Stimulated activated naive B cell treated with anti-CD40 and anti-IgM and Interleukin-4, amounts not matched to agents 10 μg/mL and 1 μg/mL and 100 μg/mL, for 72 hours (primary cell): ENCODE measurements at regions not wholly inside any gene's neighbourhood (a gene's known extent, or its start where the extent isn't known, plus 50 kb on each side); places are given as distances from the start of the nearest gene placed in this dataset.

ENCODE experiments used
- ATAC-seq, 2 donors: fragments of 150-1000 bp; cut with Tn5 transposase; replicated peaks; 2 replicates each; pipeline ENCODE4 v1.10.0; 2021; ENCODE audit warnings: moderate library complexity in 1 of 2
- DNase-seq: peaks from one replicate; pipeline ENCODE4 v3.0.0; 2021
- H3K27ac Mint-ChIP-seq: one replicate; pipeline ENCODE4 v1.8.0; 2022; ENCODE audit warnings: mild to moderate bottlenecking, mixed read lengths
- H3K27me3 Mint-ChIP-seq, 2 donors: one replicate each; pipeline ENCODE4 v1.8.0; 2022; ENCODE audit warnings: mixed read lengths in 2 of 2
- H3K36me3 Mint-ChIP-seq, 2 donors: one replicate each; pipeline ENCODE4 v1.8.0; 2022; ENCODE audit warnings: mixed read lengths in 2 of 2, mild to moderate bottlenecking in 1 of 2
- H3K4me1 Mint-ChIP-seq, 2 donors: one replicate each; pipeline ENCODE4 v1.8.0; 2022; ENCODE audit warnings: mixed read lengths in 2 of 2, mild to moderate bottlenecking in 1 of 2
- H3K4me3 Mint-ChIP-seq, 2 donors: one replicate each; pipeline ENCODE4 v1.8.0; 2022; ENCODE audit warnings: mild to moderate bottlenecking in 2 of 2, mixed read lengths in 2 of 2, moderate library complexity in 1 of 2
- H3K9me3 Mint-ChIP-seq, 2 donors: one replicate each; pipeline ENCODE4 v1.8.0; 2022; ENCODE audit warnings: mixed read lengths in 2 of 2, mild to moderate bottlenecking in 1 of 2

DNA sequence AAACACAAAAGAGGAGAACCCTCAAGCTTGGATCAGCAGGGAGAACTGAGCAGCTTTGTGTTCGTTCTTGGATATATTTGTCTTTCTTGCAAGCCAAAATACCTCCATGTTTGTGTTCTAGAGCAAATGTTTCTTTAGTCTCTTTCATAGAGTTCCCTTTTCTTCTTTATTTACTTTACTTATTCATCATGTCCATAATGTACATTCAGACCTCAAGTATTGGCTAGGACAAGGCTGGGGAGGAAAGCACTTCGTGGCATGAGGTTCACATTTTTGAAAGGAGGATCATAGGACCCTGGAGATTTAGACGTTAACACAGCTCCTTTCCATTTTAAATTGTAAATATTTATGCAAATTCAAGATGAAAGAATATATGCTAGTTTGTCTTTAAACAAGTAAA, 590.2 kb upstream of the MEF2C start:
- Mint-ChIP-seq H3K36me3 (peaks cover 4 to 6% of the 10 kb centered on the region in 2 donors), H3K27ac (no peak overlapping the region), H3K27me3 (no peaks in the 10 kb centered on the region), H3K4me1 (peaks cover 0 to 6% of the 10 kb centered on the region in 2 donors), H3K9me3 (peaks cover 0 to 4% of the 10 kb centered on the region in 2 donors), H3K4me3 (no peak overlapping the region)
- DNase-seq: no peak
- no peak for ATAC-seq

DNA sequence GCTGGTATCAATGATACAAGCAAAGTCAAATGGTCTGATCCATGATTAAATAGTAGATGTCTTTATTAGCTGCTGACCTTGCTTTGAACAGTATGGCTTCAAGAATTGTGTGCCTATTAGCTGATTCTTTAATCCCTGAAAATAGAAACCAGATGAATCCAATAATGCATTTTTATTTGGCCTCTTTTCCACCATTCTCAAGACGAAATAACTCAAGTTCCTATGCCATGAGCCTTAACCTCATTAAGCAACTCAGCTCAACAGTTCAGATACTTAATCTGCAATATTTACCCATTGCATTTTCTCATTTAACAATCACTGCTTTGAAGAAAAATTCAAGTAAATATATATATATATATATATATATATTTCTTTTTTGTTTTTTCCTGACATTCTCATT, 588.6 kb upstream of the MEF2C start:
- Mint-ChIP-seq H3K27me3 (no peaks in the 10 kb centered on the region), H3K4me3 (no peak overlapping the region), H3K27ac (no peak overlapping the region), H3K4me1 (peaks cover 0 to 6% of the 10 kb centered on the region in 2 donors), H3K9me3 (peaks cover 0 to 1% of the 10 kb centered on the region in 2 donors), H3K36me3 (peaks cover 4% of the 10 kb centered on the region in 2 donors)
- ATAC-seq (no peak), DNase-seq (no peak)

DNA sequence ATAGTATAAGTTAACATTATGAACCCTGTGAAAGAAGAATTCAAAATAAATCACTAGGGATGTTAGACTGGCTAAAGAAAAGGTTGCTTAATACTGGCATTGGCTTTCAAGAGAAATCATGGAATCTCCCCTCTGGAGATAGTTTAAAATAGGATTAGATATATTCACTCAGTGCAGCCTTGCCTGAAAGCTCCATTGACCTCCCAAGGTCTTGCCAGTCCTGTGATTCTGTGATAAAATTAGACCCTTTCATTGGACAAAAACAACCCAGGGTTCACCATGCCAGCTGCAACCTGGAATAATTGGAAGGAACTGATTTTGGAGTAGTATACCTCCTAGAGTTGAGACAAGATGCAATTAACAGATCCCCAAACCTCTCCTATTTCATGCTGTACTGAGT, 588.1 kb upstream of the MEF2C start:
- no peak for ATAC-seq

DNA sequence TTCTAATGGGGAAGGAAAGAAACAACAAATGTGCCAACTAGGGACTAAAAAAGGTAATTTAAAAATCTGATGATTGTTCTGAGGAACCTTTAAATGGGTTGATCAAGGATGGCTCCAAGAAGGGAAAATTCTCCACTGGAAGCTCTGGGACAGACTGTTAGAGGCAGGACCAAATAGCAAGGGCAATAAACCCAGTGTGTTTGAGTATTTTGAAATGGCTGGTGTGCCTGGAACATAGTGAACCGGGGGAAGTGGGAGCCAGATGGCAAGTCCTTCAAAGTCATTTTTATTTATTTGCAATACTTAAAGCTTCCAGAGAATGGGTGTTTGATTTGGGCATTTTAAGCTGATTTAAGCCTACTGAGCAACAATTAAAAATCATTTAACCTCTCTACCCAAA, 587.7 kb upstream of the MEF2C start:
- Mint-ChIP-seq H3K27me3 (no peaks in the 10 kb centered on the region), H3K27ac (no peak overlapping the region), H3K36me3 (peaks cover 4% of the 10 kb centered on the region in 2 donors), H3K4me3 (no peak overlapping the region), H3K9me3 (peaks cover 0 to 1% of the 10 kb centered on the region in 2 donors), H3K4me1 (no peaks in the 10 kb centered on the region)
- ATAC-seq (no peak), DNase-seq (no peak)

More for the DNA sequence above, 588.1 kb upstream of the MEF2C start:
- Mint-ChIP-seq H3K4me1 (peaks cover 0 to 3% of the 10 kb centered on the region in 2 donors), H3K27ac (no peak overlapping the region), H3K27me3 (no peaks in the 10 kb centered on the region), H3K9me3 (peaks cover 0 to 1% of the 10 kb centered on the region in 2 donors), H3K4me3 (no peak overlapping the region), H3K36me3 (peaks cover 4% of the 10 kb centered on the region in 2 donors)
- no peak for DNase-seq

DNA sequence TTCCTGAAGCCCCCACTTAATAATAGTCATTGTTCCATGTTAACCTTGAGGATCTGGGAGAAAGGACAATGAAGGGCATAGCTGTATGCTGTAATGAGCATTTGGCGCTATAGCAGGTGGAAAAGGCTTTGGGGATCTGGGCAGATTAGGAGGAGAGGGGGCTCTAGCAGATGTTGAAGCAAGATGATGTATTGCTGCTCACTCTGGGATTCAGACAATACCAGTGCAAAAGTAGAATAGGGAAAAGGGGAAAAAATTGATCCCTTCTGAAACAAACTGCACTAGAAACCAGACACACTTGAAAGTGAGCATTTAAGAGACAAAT, 575.3 kb upstream of the MEF2C start:
- ATAC-seq: no peak

DNA sequence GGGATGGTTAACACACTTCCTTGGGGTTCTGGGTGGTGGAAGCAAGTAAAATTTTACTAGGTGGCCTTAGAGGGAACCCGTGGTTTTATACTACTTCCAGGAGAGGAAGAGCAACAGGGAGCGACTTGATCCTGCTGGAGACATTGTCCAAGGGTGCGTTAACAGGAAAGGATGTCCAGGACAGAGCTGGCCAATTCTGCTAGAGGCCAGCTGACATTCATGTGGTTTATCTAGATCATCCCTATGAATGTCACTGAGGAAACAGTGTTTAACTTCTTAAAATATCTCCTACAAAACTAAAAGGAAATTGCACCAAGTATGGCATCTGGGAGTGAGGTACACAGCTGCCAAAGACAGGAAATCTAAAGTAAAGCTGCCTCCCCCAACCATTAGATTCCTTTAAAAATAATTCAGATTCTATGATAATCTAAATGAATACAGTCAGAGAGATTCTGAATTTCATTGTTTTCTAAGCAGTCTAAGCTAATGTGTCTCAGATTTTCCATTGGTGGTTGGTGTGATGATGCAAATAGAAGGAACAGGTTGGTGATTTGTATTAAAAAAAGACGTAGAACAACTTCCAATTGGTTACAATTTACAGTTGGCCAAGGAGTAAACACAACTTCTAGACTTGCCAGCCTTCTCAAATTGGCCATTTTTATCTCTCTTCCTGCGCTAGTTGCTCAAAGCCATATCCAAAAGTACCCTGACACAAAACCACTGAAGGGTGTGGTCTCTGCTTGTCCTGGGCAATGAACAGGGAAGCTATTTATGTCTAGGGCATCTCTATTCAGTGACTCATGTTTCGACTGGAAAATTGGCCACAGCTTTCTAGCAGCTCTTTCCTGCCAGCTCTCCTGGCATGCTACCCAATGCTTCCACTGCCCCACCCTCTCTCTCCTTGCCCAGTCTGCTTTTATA, 574.7 kb upstream of the MEF2C start:
- Mint-ChIP-seq H3K4me3 (peak overlapping the region; percentile 67 to 72), H3K27ac (peak overlapping the region; percentile 96), H3K9me3 (peaks cover 13 to 25% of the 10 kb centered on the region in 2 donors), H3K27me3 (no peaks in the 10 kb centered on the region), H3K4me1 (peaks cover 34 to 46% of the 10 kb centered on the region in 2 donors), H3K36me3 (peaks cover 16 to 31% of the 10 kb centered on the region in 2 donors)
- DNase-seq (no peak), ATAC-seq (peak; percentile 81 to 87)

More for the DNA sequence above, 575.3 kb upstream of the MEF2C start:
- peaks cover 16 to 29% of the 10 kb centered on the region in 2 donors for H3K36me3 Mint-ChIP-seq
- H3K4me1 Mint-ChIP-seq: peaks cover 34 to 45% of the 10 kb centered on the region in 2 donors
- H3K4me3 Mint-ChIP-seq: peak overlapping the region; percentile 49 to 64
- H3K9me3 Mint-ChIP-seq: peaks cover 13 to 24% of the 10 kb centered on the region in 2 donors
- no peaks in the 10 kb centered on the region for H3K27me3 Mint-ChIP-seq
- DNase-seq: no peak
- H3K27ac Mint-ChIP-seq: peak overlapping the region; percentile 96

DNA sequence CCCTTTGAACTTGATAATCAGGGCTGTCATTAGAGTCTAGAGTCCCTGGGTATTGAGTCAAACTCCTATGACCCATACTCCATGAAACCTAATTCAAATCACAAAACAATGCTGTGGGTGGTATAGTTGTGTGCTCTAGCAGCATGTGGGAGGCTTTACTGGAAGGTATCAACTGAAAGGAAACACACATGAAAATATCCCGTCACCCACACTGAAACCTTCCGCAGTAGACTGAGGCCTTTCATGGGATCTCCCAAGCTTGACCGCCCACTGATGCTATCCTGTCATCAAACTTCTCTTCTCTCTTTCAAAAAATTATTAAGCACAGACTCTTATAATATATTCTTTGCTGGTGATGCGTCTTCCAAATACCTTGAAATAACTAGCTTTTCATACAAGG, 569.1 kb upstream of the MEF2C start:
- Mint-ChIP-seq H3K9me3 (peaks cover 13 to 18% of the 10 kb centered on the region in 2 donors), H3K27ac (peak overlapping the region; percentile 91), H3K36me3 (peaks cover 18 to 30% of the 10 kb centered on the region in 2 donors), H3K27me3 (no peaks in the 10 kb centered on the region), H3K4me3 (peak overlapping the region; percentile 10 to 55), H3K4me1 (peaks cover 43 to 79% of the 10 kb centered on the region in 2 donors)
- DNase-seq (peak; percentile 51), ATAC-seq (peak; percentile 94 to 95)

DNA sequence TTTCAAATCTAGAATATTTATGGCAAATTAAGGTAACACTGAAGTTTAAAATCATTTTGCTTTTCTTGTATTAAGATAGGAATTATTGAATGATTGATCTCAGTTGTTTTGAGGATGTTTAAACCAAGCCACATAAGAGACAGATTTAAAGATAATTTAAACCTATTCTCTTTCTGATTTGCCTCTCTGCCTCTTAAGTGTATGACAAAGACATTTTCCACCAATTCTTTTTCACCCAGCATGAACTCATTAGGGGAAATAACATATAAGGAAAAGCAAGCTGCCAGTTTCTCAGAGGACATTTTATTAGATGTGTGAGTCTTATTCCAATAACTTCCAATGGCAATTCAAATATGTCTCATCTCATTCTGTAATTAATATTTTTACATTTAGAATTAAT, 568.3 kb upstream of the MEF2C start:
- peaks cover 43 to 76% of the 10 kb centered on the region in 2 donors for H3K4me1 Mint-ChIP-seq
- peak overlapping the region; percentile 76 for H3K27ac Mint-ChIP-seq
- H3K9me3 Mint-ChIP-seq: peaks cover 13 to 18% of the 10 kb centered on the region in 2 donors
- ATAC-seq: no peak
- H3K4me3 Mint-ChIP-seq: no peak overlapping the region
- H3K27me3 Mint-ChIP-seq: no peaks in the 10 kb centered on the region
- DNase-seq: no peak
- peaks cover 18 to 32% of the 10 kb centered on the region in 2 donors for H3K36me3 Mint-ChIP-seq

DNA sequence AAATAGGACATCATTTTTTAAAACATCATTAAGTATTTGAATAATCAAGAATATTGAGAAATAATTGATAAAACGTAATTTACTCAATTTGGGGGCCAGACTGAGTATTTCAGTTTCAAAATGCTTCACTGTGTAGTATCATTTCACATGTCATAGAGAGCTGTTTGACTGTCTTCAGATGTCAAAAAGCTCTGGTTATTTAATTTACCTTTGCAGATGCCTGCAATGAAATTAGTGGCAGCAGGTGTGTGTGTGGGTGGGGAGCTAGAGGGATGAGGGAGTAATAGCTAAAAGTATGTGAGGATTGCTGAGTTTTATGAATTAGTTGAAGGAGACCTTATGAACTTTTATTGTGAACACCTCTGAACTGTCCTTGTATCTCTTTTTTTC, 567.2 kb upstream of the MEF2C start:
- Mint-ChIP-seq H3K27ac (peak overlapping the region; percentile 90), H3K36me3 (peaks cover 18 to 30% of the 10 kb centered on the region in 2 donors), H3K9me3 (peaks cover 12 to 17% of the 10 kb centered on the region in 2 donors), H3K4me3 (peak overlapping the region in 1 of 2 donors; percentile 26), H3K27me3 (no peaks in the 10 kb centered on the region), H3K4me1 (peaks cover 46 to 84% of the 10 kb centered on the region in 2 donors)
- peak in 1 of 2 donors; percentile 22 for ATAC-seq
- DNase-seq: no peak

DNA sequence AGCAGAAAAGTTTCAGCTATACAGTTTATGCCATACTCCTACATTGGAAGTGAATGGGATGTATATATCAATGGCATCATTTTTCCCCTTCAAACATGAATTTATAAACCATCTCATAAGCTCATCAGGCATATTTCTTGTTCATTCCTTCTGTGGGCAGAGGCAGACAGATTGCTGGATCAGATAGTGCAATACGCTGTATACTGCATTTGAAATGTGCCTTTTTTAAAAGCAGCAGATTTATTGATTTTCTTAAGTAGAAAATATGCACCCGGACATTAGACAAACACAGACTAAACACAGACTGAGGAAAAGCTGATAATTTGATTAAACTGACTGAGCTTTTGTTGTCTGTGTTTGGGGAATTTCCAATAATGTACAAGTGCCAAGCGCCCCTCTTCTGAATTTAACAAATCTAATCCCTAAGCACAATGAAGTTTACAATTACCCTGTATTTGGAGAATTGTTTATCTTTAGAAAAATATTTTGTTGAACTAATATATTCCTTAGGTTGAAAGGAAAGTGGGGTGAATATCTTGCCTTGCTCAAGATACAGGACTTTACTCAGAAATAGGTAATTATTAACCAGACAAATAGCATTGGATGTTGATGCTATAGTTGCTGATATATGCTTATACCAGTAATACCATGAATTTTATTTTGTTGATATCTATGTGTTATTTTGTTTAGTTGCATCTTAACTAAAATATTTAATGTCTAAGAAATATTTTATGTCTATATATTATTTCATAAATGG, 566.6 kb upstream of the MEF2C start:
- Mint-ChIP-seq H3K4me1 (peaks cover 42 to 84% of the 10 kb centered on the region in 2 donors), H3K27ac (peak overlapping the region; percentile 79), H3K9me3 (peaks cover 9 to 12% of the 10 kb centered on the region in 2 donors), H3K36me3 (peaks cover 12 to 24% of the 10 kb centered on the region in 2 donors), H3K4me3 (no peak overlapping the region), H3K27me3 (no peaks in the 10 kb centered on the region)
- ATAC-seq (no peak), DNase-seq (no peak)

DNA sequence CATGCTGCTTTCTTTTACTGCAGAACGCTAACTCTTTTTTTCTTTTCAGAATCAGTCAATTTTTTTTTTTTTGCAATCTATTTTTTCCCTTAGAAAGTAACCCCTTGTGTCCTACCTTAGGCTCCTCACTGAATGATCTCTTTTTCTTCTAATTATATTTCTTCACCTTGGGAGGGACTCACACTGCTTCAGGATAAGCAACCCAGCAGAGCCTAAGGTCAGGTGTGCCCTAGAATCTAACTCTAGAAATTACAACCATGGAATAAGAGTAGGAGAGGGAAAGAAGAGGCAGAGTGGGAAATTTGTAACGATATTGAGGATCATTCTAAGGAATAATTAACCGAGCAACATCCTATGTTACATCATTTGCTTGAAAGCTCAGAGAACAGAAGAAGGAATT, 564.0 kb upstream of the MEF2C start:
- Mint-ChIP-seq H3K27me3 (no peaks in the 10 kb centered on the region), H3K4me3 (peak overlapping the region; percentile 22 to 39), H3K36me3 (peaks cover 3 to 11% of the 10 kb centered on the region in 2 donors), H3K27ac (peak overlapping the region; percentile 88), H3K4me1 (peaks cover 33 to 84% of the 10 kb centered on the region in 2 donors), H3K9me3 (no peaks in the 10 kb centered on the region)
- DNase-seq (no peak), ATAC-seq (no peak)

DNA sequence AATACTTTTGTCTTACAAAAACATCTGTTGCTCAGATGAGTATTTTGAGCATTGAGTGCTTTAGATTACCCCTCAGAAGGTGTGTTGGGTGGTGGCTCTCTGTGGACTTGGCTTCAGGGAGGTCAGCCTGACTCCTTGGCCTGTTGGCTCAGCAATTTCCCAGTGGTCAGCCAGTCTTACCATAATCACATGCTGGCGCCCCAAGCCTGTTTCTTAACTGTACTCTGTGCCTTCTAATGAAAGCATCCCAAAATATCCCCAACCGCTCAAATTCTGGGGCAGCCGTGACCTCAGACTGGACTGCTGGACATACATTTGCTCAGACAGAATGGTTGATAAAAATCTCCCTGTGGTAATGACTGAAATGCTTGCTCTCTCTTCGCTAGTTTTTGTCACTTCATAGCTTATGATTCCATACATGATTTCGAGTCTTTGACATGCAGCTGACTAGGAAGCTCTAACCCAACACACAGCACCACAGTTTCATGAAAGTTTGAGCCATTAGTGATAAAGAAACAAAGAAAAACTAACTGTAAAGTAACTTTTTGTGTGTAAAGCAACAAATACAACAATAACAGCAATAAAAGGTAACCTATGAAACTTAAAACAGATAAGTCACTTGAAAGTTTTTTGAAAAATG, 562.2 kb upstream of the MEF2C start:
- Mint-ChIP-seq H3K4me1 (peaks cover 27 to 80% of the 10 kb centered on the region in 2 donors), H3K36me3 (peaks cover 3 to 7% of the 10 kb centered on the region in 2 donors), H3K27me3 (no peaks in the 10 kb centered on the region), H3K27ac (peak overlapping the region; percentile 93), H3K4me3 (peak overlapping the region; percentile 65 to 67), H3K9me3 (no peaks in the 10 kb centered on the region)
- DNase-seq (no peak), ATAC-seq (peak; percentile 13 to 18)

DNA sequence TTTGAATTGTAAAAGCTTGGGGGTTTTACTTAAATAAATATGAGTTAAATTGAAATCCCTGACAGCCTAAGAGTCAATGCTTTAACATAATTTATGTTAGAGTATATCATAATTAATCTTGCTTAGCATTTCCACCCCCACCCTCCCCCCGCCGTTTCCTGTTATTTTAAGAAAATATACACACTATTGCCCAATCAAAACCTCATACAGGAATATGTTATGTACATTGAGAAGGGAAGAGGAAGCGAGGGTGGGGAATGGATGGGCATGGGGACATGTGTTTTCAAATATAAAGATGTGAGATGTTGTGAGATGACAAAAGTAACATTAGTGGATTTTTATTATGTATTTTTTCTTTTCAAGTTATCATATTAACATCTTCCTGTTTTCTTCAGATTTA, 561.1 kb upstream of the MEF2C start:
- H3K27me3 Mint-ChIP-seq: no peaks in the 10 kb centered on the region

DNA sequence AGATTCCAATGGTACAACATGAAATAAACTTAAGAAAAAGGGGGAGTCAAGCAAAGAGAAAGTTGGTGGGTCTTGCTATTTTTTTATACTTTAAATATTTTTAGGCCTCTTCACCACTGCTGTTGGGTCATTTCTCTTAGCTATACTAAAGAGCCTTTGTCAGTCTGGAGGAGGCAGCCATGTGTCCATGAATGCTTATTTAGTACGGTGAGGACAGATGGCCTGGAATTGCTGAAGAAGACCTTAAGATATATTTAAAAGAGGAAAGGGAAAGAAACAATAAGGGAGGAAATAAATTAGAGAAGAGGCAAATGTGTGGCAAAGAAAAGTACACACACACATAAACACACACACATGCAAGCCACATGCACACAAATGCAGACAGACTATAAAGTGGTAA, 560.5 kb upstream of the MEF2C start:
- Mint-ChIP-seq H3K27ac (peak overlapping the region; percentile 93), H3K36me3 (peaks cover 3 to 5% of the 10 kb centered on the region in 2 donors)
- no peak for DNase-seq

More for the DNA sequence above, 561.1 kb upstream of the MEF2C start:
- H3K9me3 Mint-ChIP-seq: no peaks in the 10 kb centered on the region
- peaks cover 28 to 79% of the 10 kb centered on the region in 2 donors for H3K4me1 Mint-ChIP-seq
- peak overlapping the region; percentile 37 to 56 for H3K4me3 Mint-ChIP-seq
- no peak for ATAC-seq
- peaks cover 3 to 5% of the 10 kb centered on the region in 2 donors for H3K36me3 Mint-ChIP-seq
- DNase-seq: no peak
- peak overlapping the region; percentile 93 for H3K27ac Mint-ChIP-seq

More for the DNA sequence above, 560.5 kb upstream of the MEF2C start:
- Mint-ChIP-seq H3K4me3 (peak overlapping the region; percentile 50 to 62), H3K9me3 (no peaks in the 10 kb centered on the region), H3K4me1 (peaks cover 31 to 78% of the 10 kb centered on the region in 2 donors), H3K27me3 (no peaks in the 10 kb centered on the region)
- ATAC-seq: no peak
